ENCODE measurements at regions not wholly inside any gene's neighbourhood (a gene's known extent, or its start where the extent isn't known, plus 50 kb on each side); places are given as distances from the start of the nearest gene placed in this dataset.

DNA sequence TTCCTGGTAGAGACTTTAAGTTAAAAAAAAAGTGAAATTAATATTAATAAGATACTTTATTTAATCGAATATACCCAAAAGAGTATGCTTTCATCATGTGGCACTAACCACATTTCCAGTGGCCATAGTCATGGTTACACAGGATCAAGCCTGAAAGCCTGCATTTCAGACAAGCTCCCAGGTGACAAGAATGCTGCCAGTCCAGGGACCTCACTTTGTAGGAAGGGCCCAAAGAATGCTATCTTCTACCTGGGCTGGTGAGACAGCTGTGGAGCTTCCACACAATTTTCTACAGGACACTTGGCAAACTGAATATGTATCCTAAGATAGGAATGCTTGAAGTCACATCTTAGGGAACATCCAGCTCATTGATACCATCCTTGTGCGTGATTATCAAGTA, 203.8 kb downstream of the AUH start:
- no peak for DNase-seq (ENCODE audit: low read depth in 3 of 3)

DNA sequence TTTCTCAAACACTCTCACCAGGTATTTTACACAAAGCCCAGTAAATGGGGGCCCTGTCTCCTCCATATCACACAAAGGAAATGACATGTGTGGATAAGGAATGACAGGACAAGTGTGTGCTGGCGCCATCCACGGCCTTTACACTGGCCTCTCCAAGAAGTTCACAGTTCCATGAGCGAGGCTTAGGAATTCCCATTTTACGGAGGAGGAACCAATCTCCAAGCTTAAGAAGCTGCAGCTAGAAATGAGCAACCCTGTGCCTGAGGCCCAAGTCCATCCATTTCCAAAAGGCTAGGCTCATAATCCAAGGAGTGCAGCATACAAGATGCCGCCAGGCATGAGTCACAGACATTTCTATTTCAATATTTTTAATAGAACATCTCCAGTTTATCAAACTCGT, 203.4 kb downstream of the AUH start:
- DNase-seq (ENCODE audit: low read depth in 3 of 3): no peak

DNA sequence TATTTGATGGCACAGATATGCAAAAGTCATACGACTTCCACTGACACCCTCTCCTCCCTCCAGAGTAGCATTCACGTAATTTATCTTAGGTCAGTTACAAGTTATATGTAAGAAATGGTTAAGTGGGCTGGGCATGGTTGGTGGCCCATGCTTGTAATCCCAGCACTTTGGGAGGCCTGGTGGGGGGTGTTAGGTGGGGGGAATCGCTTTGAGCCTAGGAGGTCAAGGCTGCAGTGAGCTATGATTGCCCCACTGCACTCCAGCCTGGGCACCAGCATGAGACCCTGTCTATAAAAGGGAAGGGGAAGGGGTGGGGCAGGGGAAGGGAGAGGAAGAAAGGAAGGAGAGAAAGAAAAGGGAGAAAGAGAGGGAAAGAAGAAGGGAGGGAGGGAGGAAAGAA, 202.8 kb downstream of the AUH start:
- no peak for DNase-seq (ENCODE audit: low read depth in 3 of 3)

DNA sequence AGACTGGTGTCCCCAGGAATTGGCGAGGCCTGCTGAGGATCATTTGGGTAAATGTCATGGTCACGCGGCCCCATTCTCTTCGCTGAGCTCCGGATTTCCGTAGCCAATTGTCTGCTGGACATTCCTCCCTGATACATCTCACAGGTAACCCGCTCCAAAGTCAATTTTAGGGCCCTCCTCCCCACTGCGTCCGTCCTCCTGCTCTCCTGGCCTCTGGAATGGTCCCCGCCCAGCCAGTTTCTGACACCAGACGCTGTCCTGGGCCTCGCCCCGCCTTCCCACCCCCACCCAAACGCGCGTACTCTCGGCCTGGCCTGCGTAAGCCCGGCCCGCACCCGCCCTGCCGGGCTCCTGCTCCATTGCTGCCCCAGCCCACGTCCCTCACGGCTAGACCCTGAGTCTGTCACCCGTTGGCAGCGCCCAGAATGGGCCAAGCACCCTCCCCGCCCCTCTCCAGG, 202.0 kb downstream of the AUH start:
- DNase-seq (ENCODE audit: low read depth in 3 of 3): no peak

DNA sequence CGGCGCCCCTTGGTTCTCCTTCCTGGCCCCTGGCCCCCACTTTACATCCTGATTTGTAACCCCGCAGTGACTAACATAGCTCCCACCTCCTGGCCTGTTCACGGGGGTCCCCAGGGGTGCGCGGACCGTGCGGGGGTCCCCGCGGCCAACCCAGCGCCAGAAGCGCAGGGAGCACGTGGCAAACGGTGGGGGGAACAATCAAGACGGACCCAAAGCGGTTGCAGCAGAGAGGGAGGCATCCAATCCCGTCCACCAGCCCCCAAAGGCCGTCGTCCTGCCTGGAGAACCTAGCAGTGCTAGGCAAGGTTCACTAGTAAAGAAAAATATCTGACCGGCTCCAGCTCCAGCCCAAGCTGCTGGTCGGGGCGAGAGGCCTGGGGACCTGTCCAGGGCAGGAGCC, 201.5 kb downstream of the AUH start:
- DNase-seq (ENCODE audit: low read depth in 3 of 3): no peak

DNA sequence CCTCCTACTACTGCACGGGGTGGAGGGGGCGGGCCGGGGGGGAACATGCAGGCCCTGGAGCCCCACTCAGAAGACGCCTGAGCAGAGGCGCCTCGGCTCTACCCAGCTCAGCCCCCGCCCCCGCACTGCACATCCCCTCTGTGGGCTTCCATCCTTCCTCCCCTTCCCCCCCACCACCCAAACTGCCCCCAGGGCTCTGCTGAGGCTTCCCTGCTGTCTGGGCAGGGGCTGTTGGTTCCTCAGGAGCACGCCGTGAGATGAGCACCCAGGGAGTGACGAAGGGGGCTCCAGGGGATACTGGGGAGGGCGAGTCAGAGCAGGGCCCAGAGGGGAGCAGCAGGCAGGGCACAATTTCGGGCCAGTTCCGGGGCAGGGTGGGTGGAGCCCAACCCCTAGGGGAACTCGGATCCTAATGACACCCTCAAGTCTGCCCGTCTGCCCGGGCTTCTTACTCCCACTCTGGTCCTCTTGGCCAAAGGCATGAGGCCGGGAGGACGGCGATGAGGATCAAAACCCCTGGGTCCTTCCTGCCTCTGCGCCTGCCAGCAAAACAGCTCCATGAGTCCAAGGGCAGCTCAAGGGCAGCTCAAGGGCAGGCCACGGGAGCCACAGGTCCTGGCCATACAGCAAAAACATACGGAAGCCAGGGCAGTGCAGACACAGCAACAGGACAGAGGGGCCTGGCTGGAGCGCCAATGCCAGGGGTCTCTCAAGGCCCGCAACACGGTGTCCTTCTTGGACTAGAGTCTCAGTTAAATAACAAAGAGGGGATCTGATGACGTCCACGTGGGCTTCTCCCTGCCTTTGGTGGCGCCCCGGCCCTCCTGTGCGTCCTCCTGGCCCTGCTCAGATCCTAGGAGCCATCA, 200.9 kb downstream of the AUH start:
- DNase-seq (ENCODE audit: low read depth in 3 of 3): no peak

DNA sequence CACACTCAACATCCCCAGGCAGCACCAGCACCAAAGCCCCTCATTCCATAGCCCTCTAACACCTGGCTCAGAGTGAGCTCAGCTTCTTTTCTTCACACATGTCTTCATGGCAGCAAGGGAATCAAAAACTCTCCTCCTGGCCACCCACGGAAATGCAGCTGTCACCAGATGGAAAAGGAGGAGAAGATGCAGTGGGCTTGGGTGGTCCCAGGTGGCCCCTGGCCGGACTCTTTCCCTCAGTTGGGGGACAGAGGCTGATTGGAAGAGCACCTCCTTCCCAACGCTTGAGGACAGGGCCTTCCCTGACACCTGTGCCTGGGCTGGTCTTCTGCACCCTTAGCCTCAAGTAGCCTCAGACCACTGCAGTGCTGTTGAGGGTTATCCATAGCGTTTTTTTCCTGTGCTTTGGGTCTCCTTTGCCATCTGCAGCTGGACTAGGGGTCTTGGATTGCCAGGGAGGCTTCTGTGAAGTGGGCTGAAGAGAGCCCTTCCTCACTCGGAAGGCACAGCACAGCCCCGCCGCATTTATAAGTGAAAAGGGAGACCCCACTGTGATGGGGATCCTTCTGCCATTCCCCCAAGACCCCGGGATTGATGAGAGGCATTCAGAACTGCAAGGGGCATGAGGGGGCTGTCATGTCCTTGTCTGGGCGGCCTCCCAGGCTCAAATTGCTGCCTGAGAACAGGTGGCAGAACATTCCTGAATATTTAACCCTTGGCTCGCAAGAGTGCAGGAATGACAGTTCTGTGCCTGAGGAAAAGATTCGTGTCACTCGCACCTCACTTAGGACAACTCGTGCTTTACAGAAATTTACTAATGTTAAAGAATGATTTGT, 200.0 kb downstream of the AUH start:
- no peak for DNase-seq (ENCODE audit: low read depth in 3 of 3)

DNA sequence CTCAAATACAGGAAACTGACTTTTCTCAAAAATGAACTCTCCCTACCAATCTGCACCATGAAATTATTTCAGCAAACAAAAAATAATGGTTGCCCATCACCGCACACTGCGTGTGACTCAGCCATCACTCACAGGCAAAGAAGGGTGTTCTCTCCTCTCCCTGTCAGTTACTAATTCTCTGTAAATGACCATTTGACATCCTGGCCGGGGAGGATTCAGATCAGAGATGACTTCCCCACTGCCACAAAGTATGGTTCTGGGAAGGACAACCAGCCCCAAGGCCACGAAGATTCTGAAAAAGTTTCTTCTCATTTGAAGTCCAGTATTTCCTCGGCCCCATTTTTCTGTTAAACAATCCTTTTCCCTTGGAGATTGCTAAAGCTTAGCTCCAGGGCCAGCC, 199.4 kb downstream of the AUH start:
- DNase-seq (ENCODE audit: low read depth in 3 of 3): no peak

DNA sequence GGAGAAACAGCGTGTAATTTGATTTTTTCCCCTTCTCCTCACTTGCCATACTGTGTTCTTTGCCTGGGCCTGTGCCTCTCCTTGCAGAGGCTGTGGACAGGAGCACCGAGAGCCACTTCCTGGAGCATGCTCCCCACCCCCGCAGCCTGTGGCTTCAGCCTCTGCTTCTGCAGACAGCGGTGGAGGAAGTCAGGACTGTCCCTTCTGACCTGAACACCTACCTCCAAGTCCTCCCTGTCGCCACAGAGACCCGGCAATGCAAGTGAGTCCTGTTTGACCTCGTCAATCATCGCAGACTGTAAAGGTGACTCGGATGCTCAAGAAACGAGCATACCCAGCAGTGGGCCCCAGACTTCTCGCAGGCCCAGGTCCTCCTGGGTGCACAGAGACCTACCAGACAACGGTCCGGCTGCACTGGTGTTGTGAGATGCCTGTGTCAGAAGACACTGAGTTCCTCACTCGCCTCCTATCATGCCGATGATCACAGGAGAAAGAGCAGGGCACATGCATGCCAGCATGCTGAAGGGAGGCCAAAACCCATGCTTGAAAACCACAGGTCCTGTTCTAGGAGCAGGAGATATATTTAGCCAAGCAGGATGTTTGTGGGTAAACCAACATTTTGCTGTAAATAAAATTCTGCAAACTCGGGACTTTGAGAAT, 198.8 kb downstream of the AUH start:
- DNase-seq (ENCODE audit: low read depth in 3 of 3): peak in 1 of 3 donors; percentile 60

DNA sequence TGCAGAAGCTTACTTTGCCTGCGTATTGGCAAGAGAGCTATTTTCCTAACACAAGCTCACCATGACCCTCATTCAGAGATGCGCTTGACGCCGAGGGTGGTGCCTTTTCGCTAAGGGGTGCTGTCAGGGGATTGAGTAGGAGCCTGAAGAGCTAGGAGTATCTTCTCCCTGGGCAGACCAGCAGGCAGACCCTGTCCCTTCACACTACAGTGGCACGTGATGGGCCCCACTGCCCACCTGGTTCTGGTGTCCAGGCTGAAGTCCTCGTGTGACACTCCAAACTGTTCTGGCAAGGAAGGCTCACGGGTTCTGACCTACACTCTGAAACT, 198.3 kb downstream of the AUH start:
- DNase-seq (ENCODE audit: low read depth in 3 of 3): no peak

DNA sequence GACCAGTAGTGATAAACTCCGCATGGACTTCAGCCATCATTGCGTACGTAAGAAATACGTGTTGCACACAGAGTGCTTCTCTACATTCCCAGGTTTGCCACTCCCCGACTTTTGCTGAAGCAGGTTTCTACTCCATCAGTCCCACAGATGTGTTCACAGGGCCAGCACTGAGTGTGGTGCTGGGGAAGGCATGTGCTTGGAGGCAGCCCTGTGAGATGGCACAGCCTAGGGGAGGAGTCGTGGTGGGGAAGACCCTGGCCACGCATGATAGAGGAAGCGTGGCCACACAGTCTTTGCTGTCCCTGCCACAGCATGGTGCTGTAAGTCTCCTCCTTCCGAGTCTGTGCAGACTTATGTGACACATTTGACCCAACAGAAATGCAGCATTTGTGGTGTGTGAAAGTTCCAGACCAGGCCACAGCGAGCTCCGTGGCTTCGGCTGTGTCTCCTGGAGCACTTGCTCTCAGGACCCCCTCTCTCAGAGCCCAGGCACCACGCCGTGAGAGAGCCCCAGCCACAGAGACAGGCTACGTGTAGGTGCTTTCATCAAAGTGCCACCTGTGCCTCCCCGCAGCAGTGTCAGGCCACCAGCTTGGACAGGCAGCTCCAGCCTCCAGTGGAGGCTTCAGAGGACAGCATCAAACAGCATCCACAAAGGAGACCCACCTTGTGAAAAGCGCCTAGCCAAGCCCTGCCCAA, 197.8 kb downstream of the AUH start:
- no peak for DNase-seq (ENCODE audit: low read depth in 3 of 3)
